A549 (cell line): ENCODE measurements at regions not wholly inside any gene's neighbourhood (a gene's known extent, or its start where the extent isn't known, plus 50 kb on each side); places are given as distances from the start of the nearest gene placed in this dataset.

ENCODE experiments used
- BHLHE40 ChIP-seq: IDR thresholded peaks from 2 replicates; pipeline ENCODE4 v1.6.1; 2012; ENCODE audit warnings: low read depth, low read length, inconsistent platforms
- EP300 ChIP-seq, 2 experiments: fragments of >200 bp; sonication (Bioruptor Twin); formaldehyde crosslinking; IDR thresholded peaks; 2 replicates in 1 of 2; 3 replicates in 1 of 2; pipeline ENCODE4 v1.6.1; 2016 to 2017
- HDAC2 ChIP-seq: fragments of 200-600 bp; sonication (generic); IDR thresholded peaks from 2 replicates; pipeline ENCODE4 v1.6.1; 2016
- HES2 ChIP-seq: fragments of >200 bp; sonication (Bioruptor Twin); formaldehyde crosslinking; IDR thresholded peaks from 2 replicates; pipeline ENCODE4 v1.6.1; 2016
- MYC ChIP-seq: IDR thresholded peaks from 2 replicates; pipeline ENCODE4 v1.6.1; 2012; ENCODE audit warnings: mild to moderate bottlenecking, inconsistent platforms, low read length, improper control_type of control experiment, borderline replicate concordance
- POLR2A ChIP-seq: IDR thresholded peaks from 2 replicates; pipeline ENCODE4 v1.6.1; 2012; ENCODE audit warnings: mild to moderate bottlenecking, low read length
- RAD21 ChIP-seq, 2 experiments: fragments of >200 bp in 1 of 2; sonication (Bioruptor Twin) in 1 of 2; formaldehyde crosslinking in 1 of 2; IDR thresholded peaks in 1 of 2; conservative IDR thresholded peaks in 1 of 2; 2 replicates in 1 of 2; 3 replicates in 1 of 2; pipeline ENCODE4 v1.6.1; 2012 to 2018; ENCODE audit warnings: inconsistent platforms in 1 of 2
- TF ChIP-seq, protein P1 (sequence below): fragments of >200 bp; sonication (Bioruptor Twin); formaldehyde crosslinking; IDR thresholded peaks from 3 replicates; pipeline ENCODE4 v1.5.1; 2016
- TF ChIP-seq, protein P2 (sequence below): fragments of 200-600 bp; sonication (generic); IDR thresholded peaks from 2 replicates; pipeline ENCODE4 v1.6.1; 2016; ENCODE audit warnings: antibody characterized with exemption, mild to moderate bottlenecking, moderate library complexity

- TF ChIP-seq, protein P1, sequence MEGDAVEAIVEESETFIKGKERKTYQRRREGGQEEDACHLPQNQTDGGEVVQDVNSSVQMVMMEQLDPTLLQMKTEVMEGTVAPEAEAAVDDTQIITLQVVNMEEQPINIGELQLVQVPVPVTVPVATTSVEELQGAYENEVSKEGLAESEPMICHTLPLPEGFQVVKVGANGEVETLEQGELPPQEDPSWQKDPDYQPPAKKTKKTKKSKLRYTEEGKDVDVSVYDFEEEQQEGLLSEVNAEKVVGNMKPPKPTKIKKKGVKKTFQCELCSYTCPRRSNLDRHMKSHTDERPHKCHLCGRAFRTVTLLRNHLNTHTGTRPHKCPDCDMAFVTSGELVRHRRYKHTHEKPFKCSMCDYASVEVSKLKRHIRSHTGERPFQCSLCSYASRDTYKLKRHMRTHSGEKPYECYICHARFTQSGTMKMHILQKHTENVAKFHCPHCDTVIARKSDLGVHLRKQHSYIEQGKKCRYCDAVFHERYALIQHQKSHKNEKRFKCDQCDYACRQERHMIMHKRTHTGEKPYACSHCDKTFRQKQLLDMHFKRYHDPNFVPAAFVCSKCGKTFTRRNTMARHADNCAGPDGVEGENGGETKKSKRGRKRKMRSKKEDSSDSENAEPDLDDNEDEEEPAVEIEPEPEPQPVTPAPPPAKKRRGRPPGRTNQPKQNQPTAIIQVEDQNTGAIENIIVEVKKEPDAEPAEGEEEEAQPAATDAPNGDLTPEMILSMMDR: no peak
- TF ChIP-seq HDAC2: no peak
- TF ChIP-seq RAD21 (conservative IDR thresholded peaks at IDR 0.05 in 1 of 2, IDR thresholded peaks at IDR 0.05 in 1 of 2): 0 out of 5 replicates have a peak, but pooled peaks of 1 of the 2 experiments have one; percentile 13
- TF ChIP-seq BHLHE40: no peak
- no peak for TF ChIP-seq POLR2A
- TF ChIP-seq EP300 (IDR thresholded peaks at IDR 0.05): peak in 1 of 2 experiments; percentile 24; a peak in 1 of 5 replicates
- TF ChIP-seq MYC: no peak
- TF ChIP-seq HES2: no peak
- TF ChIP-seq, protein P2, sequence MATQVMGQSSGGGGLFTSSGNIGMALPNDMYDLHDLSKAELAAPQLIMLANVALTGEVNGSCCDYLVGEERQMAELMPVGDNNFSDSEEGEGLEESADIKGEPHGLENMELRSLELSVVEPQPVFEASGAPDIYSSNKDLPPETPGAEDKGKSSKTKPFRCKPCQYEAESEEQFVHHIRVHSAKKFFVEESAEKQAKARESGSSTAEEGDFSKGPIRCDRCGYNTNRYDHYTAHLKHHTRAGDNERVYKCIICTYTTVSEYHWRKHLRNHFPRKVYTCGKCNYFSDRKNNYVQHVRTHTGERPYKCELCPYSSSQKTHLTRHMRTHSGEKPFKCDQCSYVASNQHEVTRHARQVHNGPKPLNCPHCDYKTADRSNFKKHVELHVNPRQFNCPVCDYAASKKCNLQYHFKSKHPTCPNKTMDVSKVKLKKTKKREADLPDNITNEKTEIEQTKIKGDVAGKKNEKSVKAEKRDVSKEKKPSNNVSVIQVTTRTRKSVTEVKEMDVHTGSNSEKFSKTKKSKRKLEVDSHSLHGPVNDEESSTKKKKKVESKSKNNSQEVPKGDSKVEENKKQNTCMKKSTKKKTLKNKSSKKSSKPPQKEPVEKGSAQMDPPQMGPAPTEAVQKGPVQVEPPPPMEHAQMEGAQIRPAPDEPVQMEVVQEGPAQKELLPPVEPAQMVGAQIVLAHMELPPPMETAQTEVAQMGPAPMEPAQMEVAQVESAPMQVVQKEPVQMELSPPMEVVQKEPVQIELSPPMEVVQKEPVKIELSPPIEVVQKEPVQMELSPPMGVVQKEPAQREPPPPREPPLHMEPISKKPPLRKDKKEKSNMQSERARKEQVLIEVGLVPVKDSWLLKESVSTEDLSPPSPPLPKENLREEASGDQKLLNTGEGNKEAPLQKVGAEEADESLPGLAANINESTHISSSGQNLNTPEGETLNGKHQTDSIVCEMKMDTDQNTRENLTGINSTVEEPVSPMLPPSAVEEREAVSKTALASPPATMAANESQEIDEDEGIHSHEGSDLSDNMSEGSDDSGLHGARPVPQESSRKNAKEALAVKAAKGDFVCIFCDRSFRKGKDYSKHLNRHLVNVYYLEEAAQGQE: no peak
Observed at GRCh38 chr16:81181013-81181720, 57.3 kb upstream of the BCO1 start.
